Muscle layer of duodenum (tissue), 2 donors: ENCODE measurements at regions not wholly inside any gene's neighbourhood (a gene's known extent, or its start where the extent isn't known, plus 50 kb on each side); places are given as distances from the start of the nearest gene placed in this dataset.

Experiments used
- H3K27ac ChIP-seq: one replicate; pipeline ENCODE4 v1.7.0; 2013; ENCODE audit warnings: mild to moderate bottlenecking, low read length
- H3K27me3 ChIP-seq: one replicate; pipeline ENCODE4 v1.7.0; 2013; ENCODE audit warnings: low read depth, mild to moderate bottlenecking, control low read depth, low read length
- H3K36me3 ChIP-seq, 2 donors: one replicate each; pipeline ENCODE4 v1.7.0; 2013; ENCODE audit warnings: low read length in 2 of 2, control low read depth in 1 of 2, mild to moderate bottlenecking in 1 of 2; ENCODE audit not compliant: insufficient read depth in 2 of 2, control insufficient read depth in 1 of 2
- H3K4me1 ChIP-seq, 2 donors: one replicate each; pipeline ENCODE4 v1.7.0; 2013; ENCODE audit warnings: low read length in 2 of 2, mild to moderate bottlenecking in 2 of 2, control low read depth in 1 of 2, moderate library complexity in 1 of 2; ENCODE audit not compliant: insufficient read depth in 2 of 2, control insufficient read depth in 1 of 2
- H3K4me3 ChIP-seq, 2 donors: one replicate each; pipeline ENCODE4 v1.7.0; 2013; ENCODE audit warnings: low read length in 2 of 2, low read depth in 1 of 2, mild to moderate bottlenecking in 1 of 2
- H3K9me3 ChIP-seq, 2 donors: one replicate each; pipeline ENCODE4 v1.7.0; 2013; ENCODE audit warnings: low read length in 2 of 2, control low read depth in 1 of 2, mild to moderate bottlenecking in 1 of 2; ENCODE audit not compliant: control insufficient read depth in 1 of 2
- donor health status: healthy.

GRCh38 chrY:21295206-21295605 is 215.9 kb upstream of the RBMY1B start:
- H3K4me1 ChIP-seq = no peaks in the 10 kb centered on the region
- H3K9me3 ChIP-seq = no peaks in the 10 kb centered on the region
- H3K27me3 ChIP-seq = no peaks in the 10 kb centered on the region
- H3K27ac ChIP-seq = no peak overlapping the region
- H3K36me3 ChIP-seq = no peaks in the 10 kb centered on the region
- no peak overlapping the region for H3K4me3 ChIP-seq

- H3K36me3 ChIP-seq = no peaks in the 10 kb centered on the region
- H3K4me1 ChIP-seq = no peaks in the 10 kb centered on the region
- H3K9me3 ChIP-seq = peaks cover 0 to 2% of the 10 kb centered on the region in 2 donors
- H3K4me3 ChIP-seq = no peak overlapping the region
- no peak overlapping the region for H3K27ac ChIP-seq
- H3K27me3 ChIP-seq = no peaks in the 10 kb centered on the region
Observed at GRCh38 chrY:21302278-21302677, 208.9 kb upstream of the RBMY1B start.

- no peak overlapping the region for H3K27ac ChIP-seq
- no peak overlapping the region for H3K4me3 ChIP-seq
- H3K4me1 ChIP-seq = no peaks in the 10 kb centered on the region
- no peaks in the 10 kb centered on the region for H3K9me3 ChIP-seq
- no peaks in the 10 kb centered on the region for H3K27me3 ChIP-seq
- H3K36me3 ChIP-seq = no peaks in the 10 kb centered on the region
Observed at GRCh38 chrY:21315366-21315765, 195.8 kb upstream of the RBMY1B start.
